HG02610 (cell line): ENCODE measurements at regions not wholly inside any gene's neighbourhood (a gene's known extent, or its start where the extent isn't known, plus 50 kb on each side); places are given as distances from the start of the nearest gene placed in this dataset.
"Not testable (repeated sequence)": the region's sequence is repeated elsewhere in the genome, so short reads cannot be mapped to it uniquely, and the experiment has no call there.

Experiments used
- ATAC-seq: cut with Tn5 transposase; IDR thresholded peaks from one replicate; pipeline ENCODE4 v1.9.1; 2021; ENCODE audit warnings: mild to moderate bottlenecking, moderate library complexity; ENCODE audit not compliant: unreplicated experiment

- ATAC-seq, result no peak
Measured at GRCh38 chr6:103819509-103819908, 1040.2 kb downstream of the HACE1 start.

- no peak for ATAC-seq
Measured at GRCh38 chr6:103812970-103813369, 1046.7 kb downstream of the HACE1 start.

GRCh38 chr6:103801901-103802479, 1057.7 kb downstream of the HACE1 start:
- ATAC-seq, result not testable (repeated sequence)

GRCh38 chr6:103799971-103800670, 1059.6 kb downstream of the HACE1 start:
- no peak for ATAC-seq

DNA sequence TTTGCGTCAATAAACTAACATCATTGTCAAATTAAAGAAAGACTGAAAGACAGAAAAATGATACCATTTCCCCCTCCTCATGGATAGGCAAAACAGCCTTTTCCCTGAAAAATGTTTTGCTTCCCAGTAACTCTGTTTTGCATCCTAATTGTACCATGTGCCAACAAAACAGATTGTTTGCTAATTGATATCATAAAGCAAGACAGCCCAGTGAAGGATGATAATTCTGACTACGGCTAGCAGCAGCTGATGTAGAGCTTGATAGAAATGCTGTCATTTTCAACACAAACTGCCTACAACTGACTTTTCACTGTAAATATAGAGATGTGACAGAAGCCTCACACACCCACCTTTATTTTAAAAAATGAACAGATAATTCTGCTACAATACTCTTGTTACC, 1061.6 kb downstream of the HACE1 start:
- no peak for ATAC-seq

- ATAC-seq, result peak; percentile 41
Measured at GRCh38 chr6:103797738-103798137, 1062.0 kb downstream of the HACE1 start.

- ATAC-seq, result no peak
Measured at GRCh38 chr6:103791458-103791857, 1068.3 kb downstream of the HACE1 start.

DNA sequence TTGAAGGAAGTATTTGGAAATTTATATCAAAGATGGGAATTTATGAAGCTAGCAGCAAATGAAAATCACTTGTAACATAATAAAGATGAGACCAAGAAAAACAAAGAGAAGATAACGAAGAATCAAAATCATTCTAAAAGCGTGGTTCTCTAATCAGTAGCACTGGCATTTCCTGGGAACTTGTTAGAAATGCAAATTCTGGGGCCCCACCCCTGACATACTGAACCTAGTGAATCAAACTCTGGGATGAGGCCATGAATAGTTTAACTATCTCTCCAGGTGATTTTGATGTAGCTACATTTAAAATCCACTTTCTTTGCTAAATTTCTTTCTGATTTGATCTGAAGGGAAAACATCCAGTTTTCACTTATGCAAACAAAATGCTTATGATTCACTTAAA, 1075.6 kb downstream of the HACE1 start:
- ATAC-seq, result no peak

DNA sequence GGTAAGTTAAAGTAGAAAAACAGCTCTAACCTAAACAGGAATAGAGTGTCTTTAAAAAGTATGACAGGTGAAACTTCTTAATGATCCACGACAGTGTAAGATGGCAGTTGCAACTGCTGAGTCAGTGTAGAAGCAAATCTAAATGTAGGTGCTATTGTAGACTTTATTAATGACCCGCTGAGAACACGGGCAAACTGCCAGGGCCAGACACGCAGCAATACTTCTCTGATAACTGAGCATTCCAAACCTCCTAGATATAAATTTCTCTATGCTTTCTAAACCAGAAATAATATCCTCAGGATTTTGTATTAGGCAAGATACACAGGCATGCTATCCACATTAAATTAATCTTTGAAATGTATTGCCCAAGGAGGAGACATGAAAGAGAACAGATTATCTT, 1076.4 kb downstream of the HACE1 start:
- no peak for ATAC-seq

DNA sequence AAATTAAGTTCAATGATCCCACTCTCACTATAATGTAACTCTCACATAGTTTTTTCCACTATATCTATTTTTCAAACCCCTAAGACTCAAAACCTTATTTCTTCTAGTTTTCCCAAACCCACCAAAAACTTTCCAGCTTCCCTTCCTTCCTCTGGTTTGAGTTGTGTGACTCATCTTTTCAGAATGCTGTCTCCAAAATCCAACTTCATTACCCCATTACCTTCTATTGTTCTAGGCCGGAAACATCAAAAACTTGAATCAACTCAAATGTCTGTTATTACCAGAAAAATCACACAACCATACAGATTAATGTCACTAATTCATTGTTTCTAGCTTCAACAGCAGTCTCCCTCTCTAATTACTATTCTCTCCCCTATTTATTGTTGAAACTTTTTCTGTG, 1090.3 kb downstream of the HACE1 start:
- no peak for ATAC-seq

DNA sequence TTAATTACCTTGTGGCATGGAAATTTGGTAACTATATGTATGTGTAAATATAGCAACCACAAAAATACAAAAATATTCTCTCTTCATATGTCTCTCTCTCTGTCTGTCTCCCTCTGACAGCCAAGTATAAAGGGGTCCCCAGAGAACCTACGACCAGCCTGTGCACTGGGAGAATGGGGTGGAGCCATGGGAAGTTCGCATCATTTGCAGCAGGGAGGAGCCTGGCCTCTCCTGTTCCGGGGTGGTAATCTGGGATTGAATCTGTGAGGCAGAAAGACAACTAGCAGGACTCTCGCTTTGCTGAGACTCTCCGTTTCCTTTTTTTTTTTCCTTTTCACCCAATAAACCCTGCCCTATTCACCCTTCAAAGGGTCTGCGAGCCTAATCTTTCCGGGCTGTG, 1109.1 kb downstream of the HACE1 start:
- no peak for ATAC-seq

DNA sequence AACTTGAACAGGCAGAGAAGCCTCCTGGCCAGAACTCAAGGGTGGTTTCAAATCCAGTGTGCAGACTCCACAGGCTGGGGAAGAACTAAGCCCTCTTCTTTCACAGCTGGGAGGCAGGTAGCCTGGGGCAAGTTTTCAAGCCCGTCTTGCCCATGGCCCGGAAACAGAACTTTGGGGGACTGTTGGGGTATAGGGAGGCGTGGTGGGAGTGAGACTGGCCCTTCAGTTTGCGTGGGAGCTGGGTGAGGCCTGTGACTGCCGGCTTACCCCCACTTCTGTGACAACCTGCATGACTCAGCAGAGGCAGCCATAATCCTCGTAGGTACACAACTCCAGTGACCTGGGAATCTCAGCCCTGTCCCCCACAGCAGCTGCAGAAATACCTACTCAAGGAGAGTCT, 1125.7 kb downstream of the HACE1 start:
- no peak for ATAC-seq

DNA sequence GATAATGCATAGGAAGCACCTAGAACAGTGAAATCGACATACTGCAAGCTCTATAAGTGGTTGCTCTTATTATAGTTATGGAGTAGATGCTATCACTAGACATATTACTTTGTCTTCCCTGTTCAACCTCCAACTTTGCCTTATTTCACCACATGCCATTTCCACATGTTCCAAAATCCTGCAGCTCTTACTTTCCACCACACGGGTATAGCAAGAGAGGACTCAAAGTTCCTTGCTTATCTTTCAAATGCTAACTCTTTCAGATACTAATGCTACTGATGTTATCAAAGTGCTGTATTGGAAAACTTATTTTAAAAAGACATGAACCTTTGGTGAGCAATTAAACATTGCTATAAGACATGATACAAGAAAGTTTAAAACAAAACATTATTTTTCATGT, 1130.1 kb downstream of the HACE1 start:
- no peak for ATAC-seq

- peak; percentile 87 for ATAC-seq
Measured at GRCh38 chr6:103723438-103724322, 1136.0 kb downstream of the HACE1 start.

DNA sequence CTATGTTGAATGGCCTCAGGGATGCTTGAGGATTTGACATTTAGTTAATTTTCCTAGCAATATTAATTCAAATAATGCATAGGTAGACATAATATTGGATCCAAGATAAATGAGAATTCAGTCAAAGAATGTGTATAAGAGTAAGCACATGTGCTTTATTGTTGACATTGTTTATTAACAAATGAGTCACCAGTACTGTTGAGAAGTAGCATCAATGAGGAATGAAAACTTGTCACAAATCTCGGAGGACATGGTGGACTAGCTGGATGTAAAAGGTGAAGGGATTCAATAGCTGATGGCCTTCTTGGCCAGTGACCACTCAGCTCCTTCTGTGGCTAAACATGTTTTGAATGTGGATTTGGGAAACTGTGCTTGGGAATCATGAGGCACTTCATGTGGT, 1137.0 kb downstream of the HACE1 start:
- ATAC-seq, result no peak

DNA sequence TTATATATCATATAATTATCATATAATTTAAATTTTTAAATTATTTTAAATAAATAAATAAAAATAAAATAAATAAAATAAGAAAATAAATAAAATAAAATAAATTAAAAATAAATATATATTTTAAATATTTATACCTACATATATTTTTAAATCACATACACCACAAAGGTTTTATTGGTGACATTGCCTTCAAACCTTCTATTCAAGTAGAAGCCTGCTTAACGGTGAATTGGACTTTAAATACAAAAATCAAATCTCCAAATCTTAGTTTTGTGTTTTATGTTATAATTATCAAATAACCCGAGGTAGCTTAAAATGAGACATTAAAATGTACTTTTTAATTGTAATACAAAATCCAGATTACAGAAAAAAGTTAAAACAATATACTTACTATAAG, 1137.8 kb downstream of the HACE1 start:
- no peak for ATAC-seq

- no peak for ATAC-seq
Measured at GRCh38 chr6:103720393-103720792, 1139.3 kb downstream of the HACE1 start.

- ATAC-seq, result no peak
Measured at GRCh38 chr6:103719545-103719944, 1140.2 kb downstream of the HACE1 start.

DNA sequence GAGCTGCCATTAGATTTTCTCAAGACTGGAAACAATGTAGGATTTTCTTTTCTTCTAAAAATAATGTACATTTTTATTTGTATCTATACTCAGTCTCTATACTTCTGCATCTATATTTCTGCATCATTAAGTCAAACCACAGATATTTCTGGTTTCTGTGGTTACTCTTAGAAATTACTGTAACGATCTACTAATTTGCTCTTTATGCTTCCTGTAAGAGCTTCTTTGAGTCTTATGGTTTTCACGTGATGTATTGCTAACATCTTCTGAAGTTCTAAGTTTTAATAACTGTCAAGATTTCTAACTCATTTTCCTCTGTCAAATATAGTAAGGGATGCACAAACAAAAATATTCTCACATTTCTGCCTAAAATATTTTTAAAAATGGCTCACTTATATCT, 1144.5 kb downstream of the HACE1 start:
- ATAC-seq, result no peak

- ATAC-seq, result not testable (repeated sequence)
Measured at GRCh38 chr6:103709236-103709635, 1150.5 kb downstream of the HACE1 start.

DNA sequence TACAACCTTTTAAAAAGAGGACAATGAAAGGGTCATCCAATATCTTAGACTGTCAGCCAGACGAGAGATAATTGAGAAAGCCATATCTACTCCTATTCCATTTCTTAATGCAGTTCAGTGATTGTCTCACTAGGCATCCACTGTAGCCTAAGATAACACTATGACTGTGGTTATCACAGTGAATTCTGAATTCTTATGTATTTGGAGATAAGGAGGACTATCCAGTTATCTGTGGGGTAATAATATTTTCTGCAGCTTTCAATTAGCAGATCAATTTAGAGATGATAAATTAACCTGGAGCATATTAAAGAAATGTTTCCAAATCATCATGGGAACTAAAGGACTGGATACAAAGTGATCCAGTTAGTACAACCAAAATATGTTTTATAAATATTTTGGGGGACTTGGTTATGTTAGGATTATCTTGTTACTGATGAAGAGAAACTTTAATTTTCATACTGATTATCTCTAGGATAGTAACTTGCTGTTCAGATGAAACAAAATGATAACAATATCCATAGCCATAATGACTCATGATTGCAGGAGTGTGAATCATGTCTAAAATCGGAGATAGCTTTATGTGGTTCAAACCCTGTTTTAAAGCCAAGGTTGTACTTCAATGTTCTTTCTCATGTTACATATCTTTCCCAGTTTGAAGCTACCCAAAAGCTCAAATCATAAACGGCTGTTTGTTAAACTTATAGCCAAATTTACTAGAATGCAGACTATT, 1152.0 kb downstream of the HACE1 start:
- no peak for ATAC-seq
